HEK293 (cell line): ENCODE measurements at regions not wholly inside any gene's neighbourhood (a gene's known extent, or its start where the extent isn't known, plus 50 kb on each side); places are given as distances from the start of the nearest gene placed in this dataset.

Source experiments
- YY1 ChIP-seq: fragments of 450-650 bp; formaldehyde crosslinking; IDR thresholded peaks from 2 replicates; pipeline ENCODE4 v1.5.1; 2018; ENCODE audit warnings: missing biosample characterization, missing genetic modification characterization
- ZBTB8A ChIP-seq: fragments of 450-650 bp; formaldehyde crosslinking; IDR thresholded peaks from 2 replicates; pipeline ENCODE4 v1.5.1; 2016; ENCODE audit warnings: missing biosample characterization, missing genetic modification characterization
- TF ChIP-seq, protein P1 (sequence below): fragments of 450-650 bp; formaldehyde crosslinking; IDR thresholded peaks from 2 replicates; pipeline ENCODE4 v1.5.1; 2016; ENCODE audit warnings: missing biosample characterization, missing genetic modification characterization
- TF ChIP-seq, protein P2 (sequence below): fragments of 450-650 bp; formaldehyde crosslinking; IDR thresholded peaks from 2 replicates; pipeline ENCODE4 v1.5.1; 2016; ENCODE audit warnings: missing biosample characterization, missing genetic modification characterization

DNA sequence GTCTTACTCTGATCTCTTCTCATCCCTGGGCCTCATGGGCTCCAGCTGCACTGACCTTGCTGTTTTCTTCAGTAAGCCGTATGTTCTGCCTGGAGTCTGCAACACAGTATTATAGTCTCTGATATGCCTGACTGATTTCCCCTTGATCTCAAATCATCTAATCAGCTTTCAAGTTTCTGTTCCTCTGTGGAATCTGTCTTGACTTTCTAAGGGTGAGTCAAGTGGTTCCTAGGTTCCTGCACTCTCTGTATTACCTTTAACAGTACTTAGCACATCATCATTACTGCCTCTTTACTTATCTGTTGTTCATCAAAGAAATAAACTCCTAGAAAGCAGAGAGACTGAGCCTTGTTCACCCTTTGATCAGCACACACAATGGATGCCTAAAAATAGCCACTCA, 350.7 kb downstream of the LMO7 start:
- TF ChIP-seq, protein P1, sequence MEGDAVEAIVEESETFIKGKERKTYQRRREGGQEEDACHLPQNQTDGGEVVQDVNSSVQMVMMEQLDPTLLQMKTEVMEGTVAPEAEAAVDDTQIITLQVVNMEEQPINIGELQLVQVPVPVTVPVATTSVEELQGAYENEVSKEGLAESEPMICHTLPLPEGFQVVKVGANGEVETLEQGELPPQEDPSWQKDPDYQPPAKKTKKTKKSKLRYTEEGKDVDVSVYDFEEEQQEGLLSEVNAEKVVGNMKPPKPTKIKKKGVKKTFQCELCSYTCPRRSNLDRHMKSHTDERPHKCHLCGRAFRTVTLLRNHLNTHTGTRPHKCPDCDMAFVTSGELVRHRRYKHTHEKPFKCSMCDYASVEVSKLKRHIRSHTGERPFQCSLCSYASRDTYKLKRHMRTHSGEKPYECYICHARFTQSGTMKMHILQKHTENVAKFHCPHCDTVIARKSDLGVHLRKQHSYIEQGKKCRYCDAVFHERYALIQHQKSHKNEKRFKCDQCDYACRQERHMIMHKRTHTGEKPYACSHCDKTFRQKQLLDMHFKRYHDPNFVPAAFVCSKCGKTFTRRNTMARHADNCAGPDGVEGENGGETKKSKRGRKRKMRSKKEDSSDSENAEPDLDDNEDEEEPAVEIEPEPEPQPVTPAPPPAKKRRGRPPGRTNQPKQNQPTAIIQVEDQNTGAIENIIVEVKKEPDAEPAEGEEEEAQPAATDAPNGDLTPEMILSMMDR (tag by site-specific recombination): no peak
- TF ChIP-seq, protein P2, sequence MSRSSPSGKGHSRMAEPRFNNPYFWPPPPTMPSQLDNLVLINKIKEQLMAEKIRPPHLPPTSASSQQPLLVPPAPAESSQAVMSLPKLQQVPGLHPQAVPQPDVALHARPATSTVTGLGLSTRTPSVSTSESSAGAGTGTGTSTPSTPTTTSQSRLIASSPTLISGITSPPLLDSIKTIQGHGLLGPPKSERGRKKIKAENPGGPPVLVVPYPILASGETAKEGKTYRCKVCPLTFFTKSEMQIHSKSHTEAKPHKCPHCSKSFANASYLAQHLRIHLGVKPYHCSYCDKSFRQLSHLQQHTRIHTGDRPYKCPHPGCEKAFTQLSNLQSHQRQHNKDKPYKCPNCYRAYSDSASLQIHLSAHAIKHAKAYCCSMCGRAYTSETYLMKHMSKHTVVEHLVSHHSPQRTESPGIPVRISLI (tag by site-specific recombination): no peak
- TF ChIP-seq YY1 (tag by site-specific recombination) (no peak), ZBTB8A (tag by site-specific recombination) (no peak)
